CD4-positive, alpha-beta T cell treated with Interleukin-1 beta for 1 hour (primary cell): ENCODE measurements at regions not wholly inside any gene's neighbourhood (a gene's known extent, or its start where the extent isn't known, plus 50 kb on each side); places are given as distances from the start of the nearest gene placed in this dataset.

ENCODE experiments used
- DNase-seq, 2 donors: peaks; one replicate each; pipeline ENCODE4 v3.0.0-alpha.2; 2020 to 2022

DNA sequence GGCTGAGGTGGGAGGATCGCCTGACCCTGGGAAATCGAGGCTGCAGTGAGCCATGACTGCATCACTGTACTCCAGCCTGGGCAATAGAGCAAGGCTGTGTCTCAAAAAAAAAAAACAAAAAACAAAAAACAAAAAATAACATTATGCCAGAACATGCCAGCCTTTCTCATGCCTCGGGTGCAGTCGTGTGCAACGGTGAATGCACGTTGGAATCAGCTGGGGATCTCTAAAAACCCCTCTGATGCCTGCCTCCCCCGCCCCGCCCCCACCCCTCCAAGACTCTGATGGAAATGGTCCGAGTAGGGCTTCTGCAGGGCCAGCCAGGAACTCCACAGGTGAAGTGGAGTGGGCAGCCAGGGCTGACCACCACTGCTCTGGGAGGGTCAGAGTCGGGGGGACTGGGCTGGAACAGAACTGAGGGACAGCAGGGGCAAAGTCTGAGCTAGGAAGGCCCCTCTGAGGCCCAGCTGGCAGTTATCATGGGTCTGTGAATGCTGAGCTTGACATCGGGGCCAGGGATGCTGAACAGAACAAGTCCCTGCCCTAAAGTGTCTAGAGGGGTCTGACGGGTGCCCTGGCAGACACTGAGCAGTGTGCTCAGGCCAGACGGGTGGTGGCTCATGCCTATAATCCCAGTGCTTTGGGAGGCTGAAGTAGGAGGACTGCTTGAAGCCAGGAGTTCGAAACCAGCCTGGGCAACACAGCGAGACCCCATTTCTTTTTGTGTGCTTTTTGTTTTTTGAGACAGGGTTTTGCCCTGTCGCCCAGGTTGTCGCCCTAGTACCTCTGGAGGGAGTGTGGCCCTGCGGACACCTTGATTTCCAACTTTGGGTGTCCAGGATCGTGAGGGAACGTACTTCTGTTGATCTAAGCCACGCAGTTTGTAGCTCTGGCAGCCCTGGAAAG lies 193.4 kb upstream of the GSE1 start:
- no peak for DNase-seq

GRCh38 chr16:85420501-85421337 lies 192.4 kb upstream of the GSE1 start:
- DNase-seq: peak; percentile 74 to 76

DNA sequence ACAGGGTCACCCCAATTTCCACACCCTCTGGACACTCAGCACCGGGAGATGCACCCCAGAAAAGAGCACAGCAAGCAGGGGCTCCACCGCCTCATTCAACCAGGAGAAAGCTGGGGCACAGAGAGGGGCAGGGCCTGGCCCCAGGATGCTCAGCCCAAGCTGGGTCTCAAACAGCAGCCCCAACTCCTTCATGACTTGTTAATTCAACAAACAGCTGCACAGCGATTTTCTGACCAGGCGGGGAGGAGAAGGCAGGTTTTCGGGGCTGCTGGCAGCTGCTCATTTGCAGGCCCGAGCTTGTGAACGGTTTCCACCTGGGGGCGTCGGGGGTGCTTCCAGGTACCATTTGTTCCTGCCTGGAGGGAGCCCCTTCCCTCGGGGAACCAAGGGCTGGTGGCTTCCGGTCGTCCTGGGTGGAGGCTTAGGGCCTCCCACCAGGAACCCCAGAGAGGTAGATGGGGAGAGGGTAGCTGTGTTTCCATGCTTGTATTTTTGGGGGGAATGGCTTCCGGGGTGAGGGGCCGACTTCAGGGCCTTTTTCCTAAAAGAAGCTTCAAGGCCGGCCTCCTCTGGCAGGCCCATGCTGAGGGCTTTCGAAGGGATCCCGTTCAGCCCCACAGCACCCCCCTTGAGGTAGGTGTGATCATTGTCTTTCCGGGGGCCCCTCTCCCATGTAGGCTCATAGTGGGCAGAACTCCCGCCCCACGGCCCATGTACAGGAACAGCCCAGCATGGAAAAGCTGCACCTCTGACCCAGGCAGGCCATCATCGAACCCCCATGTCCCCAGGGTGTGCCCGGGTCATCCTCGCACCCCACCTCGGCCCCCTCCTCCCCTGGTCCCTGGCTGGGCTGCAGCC lies 191.6 kb upstream of the GSE1 start:
- DNase-seq: no peak

- no peak for DNase-seq
Observed at GRCh38 chr16:85422196-85422631, 190.9 kb upstream of the GSE1 start.

DNA sequence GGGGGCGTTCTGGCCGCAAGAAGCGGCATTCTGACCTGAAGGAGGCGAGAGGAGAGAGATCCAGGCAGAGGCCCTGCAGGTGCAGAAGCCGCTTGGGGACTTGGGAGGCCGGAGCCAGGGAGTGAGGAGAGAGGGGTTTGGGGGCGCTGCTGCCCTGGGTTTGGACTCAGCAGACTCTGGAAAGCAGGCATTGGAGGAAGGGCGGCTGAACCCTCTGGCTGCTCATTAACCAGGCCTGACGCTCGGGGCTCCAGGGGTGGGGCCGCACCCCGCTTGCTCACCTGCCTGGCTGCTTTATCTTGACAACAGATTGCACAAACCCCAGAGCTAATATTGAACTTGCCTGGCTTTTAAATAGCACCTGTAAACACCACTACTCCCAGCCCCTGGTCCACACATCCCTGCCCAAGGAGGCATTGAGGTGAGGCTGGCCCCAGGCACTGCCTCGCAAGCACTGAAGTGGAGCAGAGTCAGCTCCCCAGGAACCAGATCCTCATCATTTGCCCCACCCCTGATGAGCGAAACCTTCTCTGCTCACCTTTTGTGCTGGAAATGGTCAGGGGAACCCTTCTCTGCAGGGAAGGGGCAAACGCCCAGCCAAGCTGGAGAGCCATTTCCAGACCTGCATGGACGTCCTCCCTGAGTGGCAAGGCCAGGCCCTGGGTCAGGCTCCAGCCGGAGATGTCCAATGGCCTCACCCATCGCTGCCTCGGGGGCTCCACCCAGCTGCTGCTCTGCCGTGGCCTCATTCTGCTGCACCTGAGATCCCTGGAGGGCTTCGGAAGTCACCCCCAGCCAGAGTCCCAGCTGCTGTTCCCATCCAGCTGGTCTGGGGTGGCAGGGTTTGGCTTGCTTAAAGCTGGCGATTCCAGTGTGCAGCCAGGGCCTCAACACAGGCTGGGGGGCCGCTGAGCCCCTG lies 190.2 kb upstream of the GSE1 start:
- no peak for DNase-seq

- DNase-seq: no peak
Observed at GRCh38 chr16:85423631-85424030, 189.5 kb upstream of the GSE1 start.

DNA sequence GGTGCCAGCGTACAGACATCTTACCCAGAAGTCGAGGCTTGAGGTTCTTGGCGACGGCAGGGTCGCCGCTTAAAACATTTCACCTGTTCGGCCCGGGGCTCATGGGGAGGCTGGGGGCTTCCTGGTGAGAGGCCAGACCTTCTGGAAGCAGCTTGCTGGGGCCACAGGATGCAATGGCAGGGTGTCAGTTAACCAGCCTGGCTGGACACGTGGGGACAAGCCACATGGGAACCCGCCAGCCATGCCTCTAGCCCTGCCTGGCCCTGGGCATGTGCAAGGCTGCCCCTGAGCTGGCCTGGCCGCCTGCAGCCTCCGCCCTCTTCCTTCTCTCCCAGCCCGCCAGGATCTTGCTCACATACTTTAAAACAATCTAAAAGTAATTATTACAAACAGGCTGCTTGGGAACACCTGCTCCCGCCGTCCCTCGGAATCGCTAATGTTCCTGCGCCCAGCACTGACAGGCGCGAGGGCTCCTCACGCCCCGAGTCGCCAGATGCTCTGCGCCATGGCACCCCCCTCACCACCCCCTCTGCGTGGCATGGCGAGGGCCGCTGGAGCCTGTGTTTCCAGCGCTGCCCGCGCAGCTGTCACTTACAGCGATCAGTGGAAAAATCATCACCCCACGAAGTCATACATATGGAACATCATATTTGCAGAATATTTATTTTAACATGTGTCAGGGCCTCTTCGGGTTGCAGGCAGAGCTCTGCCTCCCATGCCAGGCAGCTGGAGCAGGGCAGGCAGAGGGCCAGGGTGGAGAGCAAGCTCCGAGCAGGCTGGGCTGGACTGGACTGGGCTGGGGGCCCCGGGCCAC lies 188.7 kb upstream of the GSE1 start:
- no peak for DNase-seq

GRCh38 chr16:85425074-85425662 lies 188.0 kb upstream of the GSE1 start:
- DNase-seq: no peak

DNA sequence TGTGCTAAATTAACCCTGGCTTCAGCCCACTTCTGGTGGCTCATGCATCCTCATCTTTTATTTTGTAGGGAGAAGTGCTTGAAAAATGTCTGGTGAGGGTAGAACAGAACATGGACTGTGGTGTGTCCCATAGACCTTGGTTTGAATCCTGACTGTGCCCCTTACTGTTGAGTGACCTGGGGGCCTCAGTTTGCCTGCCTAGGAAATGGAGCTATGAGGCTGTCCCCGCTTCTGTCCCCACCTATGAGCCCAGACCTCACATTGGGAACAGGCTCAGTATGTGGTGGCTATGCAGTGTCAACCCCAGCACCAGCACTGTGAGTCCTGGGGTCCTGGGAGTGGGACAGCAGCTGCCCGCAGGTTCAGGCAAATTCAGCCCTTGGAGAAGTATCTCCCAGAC lies 186.3 kb upstream of the GSE1 start:
- DNase-seq: no peak

DNA sequence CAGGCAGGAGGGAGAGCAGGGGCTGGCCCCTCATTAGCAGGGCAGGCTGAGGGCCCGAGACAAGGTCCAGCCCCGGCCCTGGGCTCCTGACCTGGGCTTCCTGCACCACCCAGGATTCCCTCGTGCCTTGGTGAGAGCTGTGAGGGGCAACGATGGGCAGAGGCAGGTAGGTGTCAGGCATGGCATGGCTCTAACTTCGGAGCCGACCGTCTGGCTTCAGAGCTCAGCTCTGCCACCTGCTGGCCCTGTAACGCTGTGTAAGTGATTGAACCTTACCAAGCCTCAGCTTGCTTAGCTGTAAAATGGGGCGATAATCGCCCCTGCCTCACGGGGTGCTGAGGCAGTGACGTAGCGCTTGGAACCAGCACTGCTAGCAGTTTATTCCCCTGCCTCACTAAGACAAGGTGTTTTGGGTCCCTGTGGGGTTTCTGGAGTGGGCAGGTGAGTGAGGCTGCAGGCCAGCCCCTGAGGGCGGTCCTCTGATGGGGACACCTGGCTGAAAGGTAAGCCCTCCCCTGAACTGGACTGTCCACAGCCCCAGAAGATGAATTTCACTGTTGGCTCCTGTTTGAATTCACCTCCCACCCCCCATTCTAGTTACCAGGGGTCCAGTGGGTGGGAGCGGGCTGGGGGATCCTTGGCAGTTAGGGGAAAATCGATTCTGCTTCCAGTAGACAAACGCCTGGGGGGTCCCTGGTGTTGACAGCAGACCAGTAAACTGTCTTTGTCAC lies 184.8 kb upstream of the GSE1 start:
- peak; percentile 40 to 60 for DNase-seq

DNA sequence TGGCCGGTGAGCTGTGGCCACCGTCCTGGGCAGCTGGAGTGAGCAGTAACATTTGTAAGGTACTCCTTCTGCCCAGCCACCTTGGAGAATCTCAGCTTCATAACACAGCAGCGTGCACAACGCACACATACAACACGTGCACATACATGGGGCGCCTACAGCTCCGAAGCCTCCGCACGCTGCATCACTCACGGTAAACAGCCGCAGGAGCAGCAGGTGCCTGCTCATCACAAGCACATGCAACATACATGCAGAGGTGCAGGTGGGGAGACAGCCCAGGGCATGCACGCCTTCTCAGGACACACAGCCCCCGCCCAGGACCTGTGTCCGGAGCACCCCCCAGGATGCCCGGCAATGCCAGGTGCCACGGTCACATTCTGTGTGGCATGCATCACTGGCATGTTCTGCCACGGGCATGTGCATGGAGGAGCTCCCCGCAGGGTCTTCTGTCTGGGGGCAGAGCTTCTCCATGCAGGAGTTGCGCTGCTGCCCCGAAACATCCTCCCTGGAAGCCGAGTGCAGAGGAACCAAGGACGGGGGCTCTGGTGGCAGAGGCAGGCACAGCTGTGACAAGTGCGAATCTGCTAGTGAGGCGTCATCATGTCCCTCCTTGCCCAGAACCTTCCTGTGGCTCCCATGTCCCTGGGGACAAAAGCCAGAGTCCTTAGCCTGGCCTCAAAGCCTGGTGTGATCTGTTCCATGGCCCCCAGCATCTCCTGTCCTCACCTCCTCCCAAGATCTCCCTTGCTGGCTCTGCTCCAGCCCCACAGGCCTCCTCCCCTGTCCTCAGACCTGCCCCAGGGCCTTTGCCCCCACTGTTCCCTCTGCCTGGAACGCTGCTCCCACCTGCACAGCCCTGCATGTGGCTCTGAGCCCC lies 184.0 kb upstream of the GSE1 start:
- DNase-seq: no peak

DNA sequence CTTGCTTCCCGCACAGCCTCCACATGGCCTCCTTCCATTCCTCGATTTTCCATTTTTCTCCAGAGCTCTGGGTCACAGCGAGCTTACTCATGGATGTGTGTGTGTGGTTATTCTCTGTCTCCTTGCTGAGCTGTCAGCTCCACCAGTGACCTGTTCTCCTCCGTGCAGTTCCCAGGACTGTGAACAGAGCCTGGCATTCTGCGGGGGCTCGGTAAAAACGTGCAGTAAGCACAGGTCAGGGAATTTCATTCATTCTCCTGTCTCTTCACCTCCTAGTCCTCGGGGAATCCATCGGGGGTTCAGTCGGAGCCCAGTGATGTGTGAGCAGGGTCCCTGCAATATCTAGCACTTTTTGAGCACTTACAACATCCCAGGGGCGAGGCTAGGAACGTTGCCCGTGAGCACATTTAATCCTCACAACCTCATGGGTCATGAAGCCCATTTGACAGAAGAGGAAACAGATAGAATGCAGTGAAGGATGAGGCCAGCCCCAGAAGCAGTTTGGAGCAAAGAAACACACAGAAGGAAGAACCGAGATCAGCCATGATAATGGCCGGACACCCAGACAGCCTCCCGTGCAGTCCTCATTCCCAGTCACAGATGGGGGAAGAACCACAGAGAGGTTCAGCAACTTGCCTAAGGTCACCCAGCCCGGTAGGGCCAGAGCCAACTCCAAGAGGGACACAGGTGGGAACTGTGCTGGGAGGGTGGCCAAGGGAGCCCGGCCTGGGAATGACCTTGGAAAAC lies 183.2 kb upstream of the GSE1 start:
- DNase-seq: no peak

DNA sequence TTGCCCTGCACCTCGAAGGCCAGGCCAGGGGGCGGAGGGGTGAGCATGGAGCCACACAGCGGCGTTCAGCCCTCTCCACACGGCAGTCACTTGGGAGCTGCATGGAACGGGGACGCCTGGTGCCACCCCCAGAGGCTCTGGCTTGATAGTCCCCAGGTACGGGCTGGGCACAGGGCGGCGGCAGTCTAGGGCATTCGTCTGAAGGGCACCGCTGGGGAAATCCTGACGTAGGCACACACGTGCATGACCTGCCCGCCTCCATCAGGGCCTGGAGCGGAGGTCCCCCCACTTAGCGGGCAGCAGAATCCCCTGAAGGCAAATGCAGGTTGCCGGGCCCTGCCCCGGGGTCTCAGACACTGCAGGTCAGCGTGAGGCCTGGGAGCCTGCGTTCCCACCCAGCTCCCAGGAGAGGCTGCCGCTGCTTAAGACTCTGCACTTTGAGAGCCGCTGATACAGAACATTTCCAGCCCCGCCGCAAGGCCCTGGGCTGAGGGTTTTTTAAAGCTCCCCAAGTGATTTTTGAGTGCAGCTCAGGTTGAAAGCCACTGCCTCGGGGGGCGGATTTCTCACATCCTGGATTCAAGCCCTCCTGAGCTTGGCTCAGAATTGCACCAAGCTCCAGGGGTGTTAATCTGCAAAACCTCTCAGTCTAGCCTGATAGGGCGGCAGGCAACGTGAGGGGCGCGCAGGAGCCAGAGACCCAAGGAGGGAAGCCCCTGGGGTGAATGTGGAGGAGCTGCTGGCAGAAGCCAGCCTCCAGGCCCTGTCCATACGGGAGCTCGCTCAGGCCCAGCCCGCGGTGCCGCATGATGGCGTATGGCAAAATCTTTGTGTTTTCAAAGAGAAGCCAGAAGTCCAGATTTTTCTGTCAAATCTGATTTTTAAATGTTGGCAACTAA lies 182.3 kb upstream of the GSE1 start:
- DNase-seq: no peak

GRCh38 chr16:85431431-85432124 lies 181.5 kb upstream of the GSE1 start:
- DNase-seq: no peak

- no peak for DNase-seq
Observed at GRCh38 chr16:85432606-85433005, 180.5 kb upstream of the GSE1 start.

- DNase-seq: no peak
Observed at GRCh38 chr16:85433477-85433876, 179.6 kb upstream of the GSE1 start.
